Hepatocyte (in vitro differentiated cells): ENCODE measurements at regions not wholly inside any gene's neighbourhood (a gene's known extent, or its start where the extent isn't known, plus 50 kb on each side); places are given as distances from the start of the nearest gene placed in this dataset.

Experiments used
- EZH2 ChIP-seq: fragments of 200-600 bp; sonication (generic); IDR thresholded peaks from 2 replicates; pipeline ENCODE4 v1.6.1; 2016; ENCODE audit warnings: antibody characterized with exemption, mild to moderate bottlenecking, borderline replicate concordance
- TF ChIP-seq, protein P1 (sequence below): fragments of 200-600 bp; sonication (generic); IDR thresholded peaks from 2 replicates; pipeline ENCODE4 v1.5.1; 2016; ENCODE audit warnings: antibody characterized with exemption, mild to moderate bottlenecking; ENCODE audit not compliant: poor library complexity

DNA sequence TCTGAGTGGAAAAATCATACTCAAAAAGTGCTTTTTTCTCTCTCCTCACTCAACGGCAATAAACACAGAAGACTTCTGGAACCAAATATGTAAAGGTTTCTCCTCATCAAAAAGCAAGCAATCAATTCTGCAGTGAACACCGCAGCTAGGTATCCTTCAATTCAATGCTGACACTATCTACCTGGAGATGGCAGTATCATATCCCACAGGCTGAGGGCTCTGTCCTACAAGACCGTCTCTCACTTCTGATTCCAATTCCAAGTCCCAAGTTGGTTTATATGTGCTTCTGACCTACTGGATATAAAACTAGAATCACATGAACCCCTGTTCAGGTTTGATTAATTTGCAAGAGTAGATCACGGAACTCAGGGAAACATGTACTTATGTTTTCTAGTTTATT lies 59.7 kb upstream of the LUZP2 start:
- TF ChIP-seq, protein P1, sequence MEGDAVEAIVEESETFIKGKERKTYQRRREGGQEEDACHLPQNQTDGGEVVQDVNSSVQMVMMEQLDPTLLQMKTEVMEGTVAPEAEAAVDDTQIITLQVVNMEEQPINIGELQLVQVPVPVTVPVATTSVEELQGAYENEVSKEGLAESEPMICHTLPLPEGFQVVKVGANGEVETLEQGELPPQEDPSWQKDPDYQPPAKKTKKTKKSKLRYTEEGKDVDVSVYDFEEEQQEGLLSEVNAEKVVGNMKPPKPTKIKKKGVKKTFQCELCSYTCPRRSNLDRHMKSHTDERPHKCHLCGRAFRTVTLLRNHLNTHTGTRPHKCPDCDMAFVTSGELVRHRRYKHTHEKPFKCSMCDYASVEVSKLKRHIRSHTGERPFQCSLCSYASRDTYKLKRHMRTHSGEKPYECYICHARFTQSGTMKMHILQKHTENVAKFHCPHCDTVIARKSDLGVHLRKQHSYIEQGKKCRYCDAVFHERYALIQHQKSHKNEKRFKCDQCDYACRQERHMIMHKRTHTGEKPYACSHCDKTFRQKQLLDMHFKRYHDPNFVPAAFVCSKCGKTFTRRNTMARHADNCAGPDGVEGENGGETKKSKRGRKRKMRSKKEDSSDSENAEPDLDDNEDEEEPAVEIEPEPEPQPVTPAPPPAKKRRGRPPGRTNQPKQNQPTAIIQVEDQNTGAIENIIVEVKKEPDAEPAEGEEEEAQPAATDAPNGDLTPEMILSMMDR = peak; percentile 16
- TF ChIP-seq EZH2 = no peak
